Activated naive CD8-positive, alpha-beta T cell treated with anti-CD3 and anti-CD28 coated beads for 36 hours (primary cell): ENCODE measurements at regions not wholly inside any gene's neighbourhood (a gene's known extent, or its start where the extent isn't known, plus 50 kb on each side); places are given as distances from the start of the nearest gene placed in this dataset.
"Not testable (repeated sequence)": the region's sequence is repeated elsewhere in the genome, so short reads cannot be mapped to it uniquely, and the experiment has no call there.

Experiments
- DNase-seq: peaks from one replicate; pipeline ENCODE4 v3.0.0; 2021
- H3K27ac Mint-ChIP-seq: one replicate; pipeline ENCODE4 v1.8.0; 2022; ENCODE audit warnings: mild to moderate bottlenecking, moderate library complexity, mixed read lengths
- H3K27me3 Mint-ChIP-seq: one replicate; pipeline ENCODE4 v1.8.0; 2022; ENCODE audit warnings: mild to moderate bottlenecking, mixed read lengths
- H3K36me3 Mint-ChIP-seq: one replicate; pipeline ENCODE4 v1.8.0; 2021; ENCODE audit warnings: mild to moderate bottlenecking, mixed read lengths
- H3K4me1 Mint-ChIP-seq: one replicate; pipeline ENCODE4 v1.8.0; 2021; ENCODE audit warnings: mixed read lengths
- H3K4me3 Mint-ChIP-seq: one replicate; pipeline ENCODE4 v1.8.0; 2022; ENCODE audit warnings: mild to moderate bottlenecking, moderate library complexity, mixed read lengths
- H3K9me3 Mint-ChIP-seq: one replicate; pipeline ENCODE4 v1.8.0; 2022; ENCODE audit warnings: mixed read lengths

- Mint-ChIP-seq H3K9me3 (no peaks in the 10 kb centered on the region), H3K27ac (no peak overlapping the region), H3K36me3 (no peaks in the 10 kb centered on the region), H3K27me3 (peaks cover 8% of the 10 kb centered on the region), H3K4me1 (no peaks in the 10 kb centered on the region), H3K4me3 (no peak overlapping the region)
- DNase-seq, result no peak
Observed at GRCh38 chr13:75985132-75985531, 349.0 kb downstream of the LMO7 start.

- H3K27ac Mint-ChIP-seq, result no peak overlapping the region
- no peaks in the 10 kb centered on the region for H3K4me1 Mint-ChIP-seq
- no peaks in the 10 kb centered on the region for H3K9me3 Mint-ChIP-seq
- H3K36me3 Mint-ChIP-seq, result no peaks in the 10 kb centered on the region
- no peaks in the 10 kb centered on the region for H3K27me3 Mint-ChIP-seq
- no peak overlapping the region for H3K4me3 Mint-ChIP-seq
- no peak for DNase-seq
Observed at GRCh38 chr13:75978818-75979217, 342.7 kb downstream of the LMO7 start.

- Mint-ChIP-seq H3K4me1 (no peaks in the 10 kb centered on the region), H3K27ac (no peak overlapping the region), H3K36me3 (no peaks in the 10 kb centered on the region), H3K27me3 (peaks cover 4% of the 10 kb centered on the region), H3K4me3 (no peak overlapping the region), H3K9me3 (no peaks in the 10 kb centered on the region)
- no peak for DNase-seq
Observed at GRCh38 chr13:75968103-75968838, 332.1 kb downstream of the LMO7 start.

GRCh38 chr13:75963302-75963701, 327.2 kb downstream of the LMO7 start:
- Mint-ChIP-seq H3K27me3 (peaks cover 13% of the 10 kb centered on the region), H3K4me3 (no peak overlapping the region), H3K27ac (no peak overlapping the region), H3K9me3 (no peaks in the 10 kb centered on the region), H3K4me1 (no peaks in the 10 kb centered on the region), H3K36me3 (no peaks in the 10 kb centered on the region)
- no peak for DNase-seq

- H3K4me1 Mint-ChIP-seq, result no peaks in the 10 kb centered on the region
- DNase-seq, result no peak
- H3K27me3 Mint-ChIP-seq, result peaks cover 13% of the 10 kb centered on the region
- H3K4me3 Mint-ChIP-seq, result no peak overlapping the region
- H3K27ac Mint-ChIP-seq, result no peak overlapping the region
- H3K9me3 Mint-ChIP-seq, result no peaks in the 10 kb centered on the region
- H3K36me3 Mint-ChIP-seq, result no peaks in the 10 kb centered on the region
Observed at GRCh38 chr13:75961911-75962310, 325.8 kb downstream of the LMO7 start.

GRCh38 chr13:75960538-75960994, 324.4 kb downstream of the LMO7 start:
- no peak overlapping the region for H3K4me3 Mint-ChIP-seq
- no peak overlapping the region for H3K27ac Mint-ChIP-seq
- H3K27me3 Mint-ChIP-seq, result peaks cover 13% of the 10 kb centered on the region
- no peaks in the 10 kb centered on the region for H3K36me3 Mint-ChIP-seq
- H3K9me3 Mint-ChIP-seq, result no peaks in the 10 kb centered on the region
- H3K4me1 Mint-ChIP-seq, result no peaks in the 10 kb centered on the region
- no peak for DNase-seq

GRCh38 chr13:75959861-75960481, 323.8 kb downstream of the LMO7 start:
- Mint-ChIP-seq H3K36me3 (no peaks in the 10 kb centered on the region), H3K27me3 (peaks cover 16% of the 10 kb centered on the region), H3K27ac (no peak overlapping the region), H3K4me1 (no peaks in the 10 kb centered on the region), H3K9me3 (no peaks in the 10 kb centered on the region), H3K4me3 (no peak overlapping the region)
- DNase-seq, result no peak

GRCh38 chr13:75953589-75953988, 317.5 kb downstream of the LMO7 start:
- not testable (repeated sequence) for H3K4me1 Mint-ChIP-seq, H3K27ac Mint-ChIP-seq, DNase-seq, H3K4me3 Mint-ChIP-seq, H3K27me3 Mint-ChIP-seq, H3K36me3 Mint-ChIP-seq, H3K9me3 Mint-ChIP-seq

- Mint-ChIP-seq H3K27ac (no peak overlapping the region), H3K4me3 (no peak overlapping the region), H3K36me3 (no peaks in the 10 kb centered on the region), H3K9me3 (no peaks in the 10 kb centered on the region), H3K4me1 (no peaks in the 10 kb centered on the region), H3K27me3 (no peaks in the 10 kb centered on the region)
- DNase-seq, result no peak
Observed at GRCh38 chr13:75947448-75947847, 311.3 kb downstream of the LMO7 start.

- Mint-ChIP-seq H3K9me3 (no peaks in the 10 kb centered on the region), H3K27ac (no peak overlapping the region), H3K4me1 (no peaks in the 10 kb centered on the region), H3K36me3 (no peaks in the 10 kb centered on the region), H3K4me3 (no peak overlapping the region), H3K27me3 (no peaks in the 10 kb centered on the region)
- DNase-seq, result no peak
Observed at GRCh38 chr13:75946536-75947284, 310.6 kb downstream of the LMO7 start.

- H3K4me3 Mint-ChIP-seq, result no peak overlapping the region
Observed at GRCh38 chr13:75945841-75946482, 309.8 kb downstream of the LMO7 start.

GRCh38 chr13:75938811-75939560, 302.9 kb downstream of the LMO7 start:
- no peak overlapping the region for H3K27ac Mint-ChIP-seq
- no peaks in the 10 kb centered on the region for H3K9me3 Mint-ChIP-seq
- no peak overlapping the region for H3K4me3 Mint-ChIP-seq
- H3K4me1 Mint-ChIP-seq, result no peaks in the 10 kb centered on the region
- no peaks in the 10 kb centered on the region for H3K27me3 Mint-ChIP-seq
- no peaks in the 10 kb centered on the region for H3K36me3 Mint-ChIP-seq
- no peak for DNase-seq

More at GRCh38 chr13:75945841-75946482, 309.8 kb downstream of the LMO7 start:
- H3K27me3 Mint-ChIP-seq, result no peaks in the 10 kb centered on the region
- no peaks in the 10 kb centered on the region for H3K36me3 Mint-ChIP-seq
- no peaks in the 10 kb centered on the region for H3K4me1 Mint-ChIP-seq
- no peaks in the 10 kb centered on the region for H3K9me3 Mint-ChIP-seq
- no peak for DNase-seq
- H3K27ac Mint-ChIP-seq, result no peak overlapping the region

GRCh38 chr13:75936791-75937190, 300.7 kb downstream of the LMO7 start:
- H3K4me3 Mint-ChIP-seq, result no peak overlapping the region
- no peak for DNase-seq
- no peaks in the 10 kb centered on the region for H3K9me3 Mint-ChIP-seq
- peaks cover 3% of the 10 kb centered on the region for H3K27me3 Mint-ChIP-seq
- H3K27ac Mint-ChIP-seq, result no peak overlapping the region
- H3K36me3 Mint-ChIP-seq, result no peaks in the 10 kb centered on the region
- no peaks in the 10 kb centered on the region for H3K4me1 Mint-ChIP-seq

- H3K27ac Mint-ChIP-seq, result no peak overlapping the region
- H3K27me3 Mint-ChIP-seq, result peaks cover 8% of the 10 kb centered on the region
- H3K9me3 Mint-ChIP-seq, result no peaks in the 10 kb centered on the region
- H3K4me1 Mint-ChIP-seq, result no peaks in the 10 kb centered on the region
- H3K36me3 Mint-ChIP-seq, result no peaks in the 10 kb centered on the region
- no peak for DNase-seq
- no peak overlapping the region for H3K4me3 Mint-ChIP-seq
Observed at GRCh38 chr13:75935805-75936204, 299.7 kb downstream of the LMO7 start.
